SK-N-SH treated with all-trans-retinoic acid at 6 μM for 48 hours (cell line): ENCODE measurements at regions not wholly inside any gene's neighbourhood (a gene's known extent, or its start where the extent isn't known, plus 50 kb on each side); places are given as distances from the start of the nearest gene placed in this dataset.

ENCODE experiments used
- ARNTL ChIP-seq: fragments of 450-650 bp; formaldehyde crosslinking; IDR thresholded peaks from 2 replicates; pipeline ENCODE4 v1.5.0; 2020; ENCODE audit warnings: low read depth, mild to moderate bottlenecking, moderate library complexity, borderline replicate concordance
- BACH2 ChIP-seq: fragments of 250-450 bp; sonication (Bioruptor Pico); IDR thresholded peaks from 2 replicates; pipeline ENCODE4 v1.9.0; 2021; ENCODE audit warnings: mild to moderate bottlenecking, borderline replicate concordance
- ESRRG ChIP-seq: fragments of 250-450 bp; sonication (Bioruptor Pico); IDR thresholded peaks from 2 replicates; pipeline ENCODE4 v1.6.1; 2021; ENCODE audit warnings: mild to moderate bottlenecking
- PPARA ChIP-seq: fragments of 250-450 bp; sonication (Bioruptor Pico); IDR thresholded peaks from 2 replicates; pipeline ENCODE4 v1.5.0; 2020; ENCODE audit warnings: mild to moderate bottlenecking, borderline replicate concordance
- TCF4 ChIP-seq: fragments of 250-450 bp; sonication (Bioruptor Pico); IDR thresholded peaks from 2 replicates; pipeline ENCODE4 v1.8.0; 2021; ENCODE audit warnings: mild to moderate bottlenecking, moderate library complexity, borderline replicate concordance
- ZFP3 ChIP-seq: fragments of 250-450 bp; sonication (Bioruptor Pico); IDR thresholded peaks from 2 replicates; pipeline ENCODE4 v1.5.0; 2020; ENCODE audit warnings: mild to moderate bottlenecking, moderate library complexity
- ZFP30 ChIP-seq: fragments of 450-650 bp; formaldehyde crosslinking; IDR thresholded peaks from 2 replicates; pipeline ENCODE4 v1.5.0; 2022; ENCODE audit warnings: mild to moderate bottlenecking, moderate library complexity
- ZNF565 ChIP-seq: fragments of 450-650 bp; formaldehyde crosslinking; conservative IDR thresholded peaks from 2 replicates; pipeline ENCODE4 v1.5.0; 2020; ENCODE audit warnings: low read depth, mild to moderate bottlenecking, moderate library complexity
- ZNF70 ChIP-seq: fragments of 450-650 bp; formaldehyde crosslinking; IDR thresholded peaks from 2 replicates; pipeline ENCODE4 v1.5.0; 2020; ENCODE audit warnings: mild to moderate bottlenecking, moderate library complexity
- TF ChIP-seq, protein P1 (sequence below): fragments of 250-450 bp; sonication (Bioruptor Pico); IDR thresholded peaks from 2 replicates; pipeline ENCODE4 v1.5.1; 2020; ENCODE audit warnings: low read depth, mild to moderate bottlenecking, moderate library complexity
- TF ChIP-seq, protein P2 (sequence below): fragments of 250-450 bp; sonication (Bioruptor Pico); IDR thresholded peaks from 2 replicates; pipeline ENCODE4 v1.8.0; 2020; ENCODE audit warnings: mild to moderate bottlenecking, moderate library complexity, borderline replicate concordance
- TF ChIP-seq, protein P3 (sequence below): fragments of 250-450 bp; sonication (Bioruptor Pico); IDR thresholded peaks from 2 replicates; pipeline ENCODE4 v1.8.0; 2021; ENCODE audit warnings: low read depth, mild to moderate bottlenecking, moderate library complexity, borderline replicate concordance

DNA sequence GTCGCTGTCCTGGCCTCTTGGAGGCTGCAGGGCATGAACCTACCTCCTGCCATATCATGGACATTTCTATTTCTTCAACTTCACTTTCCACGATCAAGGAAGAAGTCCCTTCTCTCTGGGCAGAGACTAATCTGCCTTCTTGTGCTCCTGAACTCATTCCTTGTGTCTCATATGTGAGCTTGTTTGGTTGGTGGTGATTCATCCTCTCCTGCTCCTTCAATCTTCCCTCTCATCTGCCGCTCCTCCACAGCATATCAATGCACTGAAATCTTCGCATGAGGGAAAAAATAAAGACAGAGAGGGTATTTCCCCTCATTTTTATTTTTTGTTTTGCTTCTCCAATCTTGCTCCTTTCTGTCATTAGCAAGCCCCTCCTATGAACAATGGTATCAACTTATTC, 571.7 kb upstream of the GOT2 start:
- no peak for TF ChIP-seq ZFP3 (CRISPR knock-in tag)
- TF ChIP-seq TCF4 (CRISPR knock-in tag): no peak
- TF ChIP-seq, protein P1, sequence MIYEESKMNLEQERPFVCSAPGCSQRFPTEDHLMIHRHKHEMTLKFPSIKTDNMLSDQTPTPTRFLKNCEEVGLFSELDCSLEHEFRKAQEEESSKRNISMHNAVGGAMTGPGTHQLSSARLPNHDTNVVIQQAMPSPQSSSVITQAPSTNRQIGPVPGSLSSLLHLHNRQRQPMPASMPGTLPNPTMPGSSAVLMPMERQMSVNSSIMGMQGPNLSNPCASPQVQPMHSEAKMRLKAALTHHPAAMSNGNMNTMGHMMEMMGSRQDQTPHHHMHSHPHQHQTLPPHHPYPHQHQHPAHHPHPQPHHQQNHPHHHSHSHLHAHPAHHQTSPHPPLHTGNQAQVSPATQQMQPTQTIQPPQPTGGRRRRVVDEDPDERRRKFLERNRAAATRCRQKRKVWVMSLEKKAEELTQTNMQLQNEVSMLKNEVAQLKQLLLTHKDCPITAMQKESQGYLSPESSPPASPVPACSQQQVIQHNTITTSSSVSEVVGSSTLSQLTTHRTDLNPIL (CRISPR knock-in tag): no peak
- TF ChIP-seq ARNTL (CRISPR knock-in tag): no peak
- no peak for TF ChIP-seq BACH2
- TF ChIP-seq PPARA (CRISPR knock-in tag): no peak
- TF ChIP-seq, protein P2, sequence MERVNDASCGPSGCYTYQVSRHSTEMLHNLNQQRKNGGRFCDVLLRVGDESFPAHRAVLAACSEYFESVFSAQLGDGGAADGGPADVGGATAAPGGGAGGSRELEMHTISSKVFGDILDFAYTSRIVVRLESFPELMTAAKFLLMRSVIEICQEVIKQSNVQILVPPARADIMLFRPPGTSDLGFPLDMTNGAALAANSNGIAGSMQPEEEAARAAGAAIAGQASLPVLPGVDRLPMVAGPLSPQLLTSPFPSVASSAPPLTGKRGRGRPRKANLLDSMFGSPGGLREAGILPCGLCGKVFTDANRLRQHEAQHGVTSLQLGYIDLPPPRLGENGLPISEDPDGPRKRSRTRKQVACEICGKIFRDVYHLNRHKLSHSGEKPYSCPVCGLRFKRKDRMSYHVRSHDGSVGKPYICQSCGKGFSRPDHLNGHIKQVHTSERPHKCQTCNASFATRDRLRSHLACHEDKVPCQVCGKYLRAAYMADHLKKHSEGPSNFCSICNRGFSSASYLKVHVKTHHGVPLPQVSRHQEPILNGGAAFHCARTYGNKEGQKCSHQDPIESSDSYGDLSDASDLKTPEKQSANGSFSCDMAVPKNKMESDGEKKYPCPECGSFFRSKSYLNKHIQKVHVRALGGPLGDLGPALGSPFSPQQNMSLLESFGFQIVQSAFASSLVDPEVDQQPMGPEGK (CRISPR knock-in tag): no peak
- no peak for TF ChIP-seq ESRRG
- no peak for TF ChIP-seq ZNF70 (CRISPR knock-in tag)
- TF ChIP-seq, protein P3, sequence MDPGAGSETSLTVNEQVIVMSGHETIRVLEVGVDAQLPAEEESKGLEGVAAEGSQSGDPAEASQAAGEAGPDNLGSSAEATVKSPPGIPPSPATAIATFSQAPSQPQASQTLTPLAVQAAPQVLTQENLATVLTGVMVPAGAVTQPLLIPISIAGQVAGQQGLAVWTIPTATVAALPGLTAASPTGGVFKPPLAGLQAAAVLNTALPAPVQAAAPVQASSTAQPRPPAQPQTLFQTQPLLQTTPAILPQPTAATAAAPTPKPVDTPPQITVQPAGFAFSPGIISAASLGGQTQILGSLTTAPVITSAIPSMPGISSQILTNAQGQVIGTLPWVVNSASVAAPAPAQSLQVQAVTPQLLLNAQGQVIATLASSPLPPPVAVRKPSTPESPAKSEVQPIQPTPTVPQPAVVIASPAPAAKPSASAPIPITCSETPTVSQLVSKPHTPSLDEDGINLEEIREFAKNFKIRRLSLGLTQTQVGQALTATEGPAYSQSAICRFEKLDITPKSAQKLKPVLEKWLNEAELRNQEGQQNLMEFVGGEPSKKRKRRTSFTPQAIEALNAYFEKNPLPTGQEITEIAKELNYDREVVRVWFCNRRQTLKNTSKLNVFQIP: no peak
- no peak for TF ChIP-seq ZFP30 (CRISPR knock-in tag)
- TF ChIP-seq ZNF565 (CRISPR knock-in tag): no peak
